ENCODE measurements at regions not wholly inside any gene's neighbourhood (a gene's known extent, or its start where the extent isn't known, plus 50 kb on each side); places are given as distances from the start of the nearest gene placed in this dataset.

- TF ChIP-seq CTCF (IDR thresholded peaks at IDR 0.05) (no peak), POLR2A (IDR thresholded peaks at IDR 0.05) (no peak)
Measured at GRCh38 chr1:217238945-217239344, 391.9 kb downstream of the GPATCH2 start.

All from prostate gland (tissue), 2 donors.